Adrenal gland (tissue), 5 donors: ENCODE measurements at regions not wholly inside any gene's neighbourhood (a gene's known extent, or its start where the extent isn't known, plus 50 kb on each side); places are given as distances from the start of the nearest gene placed in this dataset.

ENCODE experiments used
- POLR2A ChIP-seq, 2 donors: fragments of 450-650 bp; IDR thresholded peaks; one replicate each; pipeline ENCODE4 v1.6.1; 2017; ENCODE audit warnings: antibody characterized with exemption in 2 of 2, mild to moderate bottlenecking in 2 of 2, moderate library complexity in 1 of 2
- TF ChIP-seq, protein P1 (sequence below), 6 experiments: fragments of 450-650 bp in 4 of 6; fragments of 200-600 bp in 2 of 6; sonication (generic) in 1 of 6; IDR thresholded peaks; 1 replicate in 5 of 6; 2 replicates in 1 of 6; pipeline versions ENCODE4 v1.5.1 to v1.8.0; 2016 to 2021; ENCODE audit warnings: antibody characterized with exemption in 6 of 6, mild to moderate bottlenecking in 2 of 6, moderate library complexity in 1 of 6
- donor health status: DM: no; HTN: no; CAD: no.

DNA sequence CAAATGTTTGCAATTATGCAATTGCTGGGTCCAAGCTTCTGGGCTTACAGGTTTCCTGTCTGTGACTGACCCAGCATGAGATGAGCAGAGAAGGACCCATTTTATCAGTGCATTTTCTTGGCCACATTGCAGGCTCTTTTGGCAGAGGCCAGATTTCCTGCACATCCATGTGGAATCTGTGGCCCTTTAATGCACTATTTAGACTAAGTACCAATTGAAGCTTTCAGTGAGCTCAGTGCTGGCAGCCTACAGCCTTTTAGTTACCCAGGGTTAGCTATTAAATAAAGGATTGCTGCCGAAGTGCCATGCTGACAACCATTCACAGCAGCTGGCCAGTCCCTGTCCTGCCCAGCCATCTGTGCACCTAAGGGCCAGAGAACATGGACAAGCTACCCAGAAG, 165.0 kb downstream of the ANKRD30B start:
- TF ChIP-seq, protein P1, sequence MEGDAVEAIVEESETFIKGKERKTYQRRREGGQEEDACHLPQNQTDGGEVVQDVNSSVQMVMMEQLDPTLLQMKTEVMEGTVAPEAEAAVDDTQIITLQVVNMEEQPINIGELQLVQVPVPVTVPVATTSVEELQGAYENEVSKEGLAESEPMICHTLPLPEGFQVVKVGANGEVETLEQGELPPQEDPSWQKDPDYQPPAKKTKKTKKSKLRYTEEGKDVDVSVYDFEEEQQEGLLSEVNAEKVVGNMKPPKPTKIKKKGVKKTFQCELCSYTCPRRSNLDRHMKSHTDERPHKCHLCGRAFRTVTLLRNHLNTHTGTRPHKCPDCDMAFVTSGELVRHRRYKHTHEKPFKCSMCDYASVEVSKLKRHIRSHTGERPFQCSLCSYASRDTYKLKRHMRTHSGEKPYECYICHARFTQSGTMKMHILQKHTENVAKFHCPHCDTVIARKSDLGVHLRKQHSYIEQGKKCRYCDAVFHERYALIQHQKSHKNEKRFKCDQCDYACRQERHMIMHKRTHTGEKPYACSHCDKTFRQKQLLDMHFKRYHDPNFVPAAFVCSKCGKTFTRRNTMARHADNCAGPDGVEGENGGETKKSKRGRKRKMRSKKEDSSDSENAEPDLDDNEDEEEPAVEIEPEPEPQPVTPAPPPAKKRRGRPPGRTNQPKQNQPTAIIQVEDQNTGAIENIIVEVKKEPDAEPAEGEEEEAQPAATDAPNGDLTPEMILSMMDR (IDR thresholded peaks at IDR 0.05) = no peak
- TF ChIP-seq POLR2A (IDR thresholded peaks at IDR 0.05) = no peak
